Activated T-cell treated with anti-CD3 and anti-CD28 coated beads, Interleukin-2, amount 50 U/mL, for 72 hours (primary cell): ENCODE measurements at regions not wholly inside any gene's neighbourhood (a gene's known extent, or its start where the extent isn't known, plus 50 kb on each side); places are given as distances from the start of the nearest gene placed in this dataset.
"Not testable (repeated sequence)": the region's sequence is repeated elsewhere in the genome, so short reads cannot be mapped to it uniquely, and the experiment has no call there.

Experiments
- ATAC-seq, 2 donors: fragments of 150-1000 bp; cut with Tn5 transposase; replicated peaks in 1 of 2; 2 replicates each; pipeline ENCODE4 v1.10.0; 2021; ENCODE audit warnings: moderate library complexity in 2 of 2, mild to moderate bottlenecking in 1 of 2
- DNase-seq, 2 donors: peaks; one replicate each; pipeline ENCODE4 v3.0.0; 2021 to 2022; ENCODE audit warnings: mixed read lengths in 1 of 2
- H3K27ac Mint-ChIP-seq: one replicate; pipeline ENCODE4 v1.8.0; 2022; ENCODE audit warnings: mild to moderate bottlenecking, moderate library complexity, mixed read lengths
- H3K27me3 Mint-ChIP-seq: one replicate; pipeline ENCODE4 v1.8.0; 2022; ENCODE audit warnings: low read depth, mixed read lengths
- H3K36me3 Mint-ChIP-seq, 2 donors: one replicate each; pipeline ENCODE4 v1.8.0; 2022; ENCODE audit warnings: mixed read lengths in 2 of 2, mild to moderate bottlenecking in 1 of 2; ENCODE audit not compliant: insufficient read depth in 2 of 2
- H3K4me1 Mint-ChIP-seq: one replicate; pipeline ENCODE4 v1.8.0; 2022; ENCODE audit warnings: low read depth, mixed read lengths
- H3K4me3 Mint-ChIP-seq, 2 donors: one replicate each; pipeline ENCODE4 v1.8.0; 2022; ENCODE audit warnings: mild to moderate bottlenecking in 2 of 2, mixed read lengths in 2 of 2, moderate library complexity in 2 of 2
- H3K9me3 Mint-ChIP-seq, 2 donors: one replicate each; pipeline ENCODE4 v1.8.0; 2022; ENCODE audit warnings: mixed read lengths in 2 of 2

GRCh38 chr3:163468531-163469335 lies 1609.6 kb downstream of the SI start:
- Mint-ChIP-seq H3K36me3 (peaks cover 0 to 2% of the 10 kb centered on the region in 2 donors), H3K27ac (no peak overlapping the region), H3K4me3 (no peak overlapping the region), H3K9me3 (peaks cover 8 to 16% of the 10 kb centered on the region in 2 donors), H3K27me3 (no peaks in the 10 kb centered on the region), H3K4me1 (no peaks in the 10 kb centered on the region)
- DNase-seq: no peak
- ATAC-seq: no peak

DNA sequence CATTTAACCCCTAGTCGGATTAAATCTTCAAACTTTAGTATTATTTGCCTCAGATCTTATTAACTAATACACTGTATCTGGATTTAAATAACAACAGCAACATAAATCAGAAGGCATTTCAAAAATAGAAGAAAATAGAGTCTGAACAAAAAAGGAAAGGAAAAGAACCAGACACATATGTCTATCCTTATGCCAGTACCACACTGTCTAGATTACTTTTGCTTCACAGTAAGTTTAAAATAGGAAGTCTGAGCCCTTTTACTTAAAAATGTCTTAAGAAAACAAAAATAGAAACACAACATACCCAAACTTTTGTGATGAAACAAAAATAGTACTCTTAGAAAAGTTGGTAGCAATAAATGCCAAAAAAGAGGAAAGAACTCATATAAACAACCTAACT lies 1615.8 kb downstream of the SI start:
- Mint-ChIP-seq H3K9me3 (peaks cover 4 to 5% of the 10 kb centered on the region in 2 donors), H3K27me3 (no peaks in the 10 kb centered on the region), H3K36me3 (no peaks in the 10 kb centered on the region), H3K4me3 (no peak overlapping the region), H3K4me1 (no peaks in the 10 kb centered on the region), H3K27ac (no peak overlapping the region)
- ATAC-seq: no peak
- DNase-seq: no peak

DNA sequence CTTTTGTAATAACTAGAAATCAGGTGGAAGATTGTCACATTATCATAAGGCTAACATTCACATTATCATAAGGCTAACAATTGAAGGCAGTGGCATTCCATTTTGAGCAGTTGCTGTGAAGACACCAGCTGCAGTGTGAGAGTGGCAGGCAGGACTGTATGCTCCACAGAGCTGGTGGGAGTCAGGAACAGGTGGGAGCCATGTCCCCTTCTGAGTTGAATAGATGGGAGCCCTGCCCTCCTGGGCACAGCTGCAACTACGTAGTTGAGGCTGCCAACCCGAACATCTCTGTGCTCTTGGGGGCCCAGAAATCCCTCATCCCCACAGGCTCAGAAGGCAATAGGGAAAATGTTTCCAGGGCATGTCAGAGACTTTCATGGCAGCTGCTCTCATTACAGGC lies 1627.6 kb downstream of the SI start:
- Mint-ChIP-seq H3K27me3 (no peaks in the 10 kb centered on the region), H3K27ac (no peak overlapping the region)
- no peak for ATAC-seq

GRCh38 chr3:163438760-163439159 lies 1639.5 kb downstream of the SI start:
- Mint-ChIP-seq H3K27ac (no peak overlapping the region), H3K4me1 (no peaks in the 10 kb centered on the region), H3K36me3 (no peaks in the 10 kb centered on the region), H3K27me3 (no peaks in the 10 kb centered on the region), H3K4me3 (no peak overlapping the region), H3K9me3 (peaks cover 3 to 4% of the 10 kb centered on the region in 2 donors)
- no peak for ATAC-seq
- no peak for DNase-seq

More for the DNA sequence above, 1627.6 kb downstream of the SI start:
- DNase-seq: no peak
- H3K4me3 Mint-ChIP-seq: no peak overlapping the region
- no peaks in the 10 kb centered on the region for H3K4me1 Mint-ChIP-seq
- H3K36me3 Mint-ChIP-seq: no peaks in the 10 kb centered on the region
- H3K9me3 Mint-ChIP-seq: peaks cover 1 to 4% of the 10 kb centered on the region in 2 donors

DNA sequence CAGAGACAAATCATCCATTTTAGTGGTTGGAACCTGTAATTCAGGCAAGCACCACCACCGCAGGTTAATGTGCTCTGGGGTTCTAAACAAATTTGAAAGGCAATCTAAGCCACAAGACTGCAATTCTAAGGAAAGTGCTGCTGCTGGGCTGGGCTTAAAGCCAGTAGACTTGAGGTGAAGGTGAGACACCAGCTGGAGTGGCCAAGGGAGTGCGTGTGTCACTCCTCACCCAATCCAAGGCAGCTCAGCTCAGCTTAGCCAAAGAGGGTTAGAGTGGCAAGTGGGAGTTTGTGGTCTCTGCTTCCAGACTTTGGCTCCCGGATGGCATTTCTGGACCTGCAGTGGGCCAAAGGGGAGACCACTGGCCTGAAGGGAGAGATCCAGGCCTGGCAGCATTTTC lies 1655.6 kb downstream of the SI start:
- DNase-seq: no peak
- Mint-ChIP-seq H3K36me3 (peaks cover 0 to 1% of the 10 kb centered on the region in 2 donors), H3K4me3 (no peak overlapping the region), H3K27me3 (no peaks in the 10 kb centered on the region), H3K4me1 (no peaks in the 10 kb centered on the region), H3K27ac (no peak overlapping the region), H3K9me3 (peaks cover 3 to 4% of the 10 kb centered on the region in 2 donors)
- ATAC-seq: no peak

- H3K36me3 Mint-ChIP-seq: no peaks in the 10 kb centered on the region
- no peaks in the 10 kb centered on the region for H3K27me3 Mint-ChIP-seq
- H3K9me3 Mint-ChIP-seq: peaks cover 4 to 7% of the 10 kb centered on the region in 2 donors
- ATAC-seq: no peak
- H3K4me3 Mint-ChIP-seq: no peak overlapping the region
- no peak overlapping the region for H3K27ac Mint-ChIP-seq
- no peaks in the 10 kb centered on the region for H3K4me1 Mint-ChIP-seq
- DNase-seq: no peak
Observed at GRCh38 chr3:163391407-163392181, 1686.7 kb downstream of the SI start.

DNA sequence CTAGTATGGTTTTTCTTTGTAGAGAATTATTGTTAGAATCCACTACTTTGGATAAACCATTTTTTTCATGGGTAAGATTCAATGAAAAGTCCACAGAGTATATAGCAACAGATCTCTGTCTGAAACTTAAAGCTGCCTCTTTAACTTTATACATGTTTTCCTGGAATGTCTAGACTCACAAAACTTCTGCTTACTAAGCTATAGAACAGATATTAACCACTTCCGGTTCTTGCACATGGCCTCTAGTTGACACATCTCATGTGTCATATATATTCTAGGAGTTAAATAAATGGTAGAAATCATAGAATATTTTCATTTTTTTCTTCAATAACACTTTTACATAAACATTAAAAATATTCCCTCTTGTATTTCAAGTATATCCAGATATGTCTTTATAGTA lies 1693.9 kb downstream of the SI start:
- no peak overlapping the region for H3K4me3 Mint-ChIP-seq
- H3K36me3 Mint-ChIP-seq: no peaks in the 10 kb centered on the region
- DNase-seq (no peak), ATAC-seq (no peak)
- H3K27ac Mint-ChIP-seq: no peak overlapping the region
- peaks cover 0 to 2% of the 10 kb centered on the region in 2 donors for H3K9me3 Mint-ChIP-seq
- H3K4me1 Mint-ChIP-seq: no peaks in the 10 kb centered on the region
- H3K27me3 Mint-ChIP-seq: no peaks in the 10 kb centered on the region

- H3K36me3 Mint-ChIP-seq: no peaks in the 10 kb centered on the region
- H3K4me3 Mint-ChIP-seq: no peak overlapping the region
- DNase-seq (no peak), ATAC-seq (no peak)
- H3K9me3 Mint-ChIP-seq: no peaks in the 10 kb centered on the region
- H3K27ac Mint-ChIP-seq: no peak overlapping the region
- H3K4me1 Mint-ChIP-seq: no peaks in the 10 kb centered on the region
- no peaks in the 10 kb centered on the region for H3K27me3 Mint-ChIP-seq
Observed at GRCh38 chr3:163382183-163382582, 1696.1 kb downstream of the SI start.

DNA sequence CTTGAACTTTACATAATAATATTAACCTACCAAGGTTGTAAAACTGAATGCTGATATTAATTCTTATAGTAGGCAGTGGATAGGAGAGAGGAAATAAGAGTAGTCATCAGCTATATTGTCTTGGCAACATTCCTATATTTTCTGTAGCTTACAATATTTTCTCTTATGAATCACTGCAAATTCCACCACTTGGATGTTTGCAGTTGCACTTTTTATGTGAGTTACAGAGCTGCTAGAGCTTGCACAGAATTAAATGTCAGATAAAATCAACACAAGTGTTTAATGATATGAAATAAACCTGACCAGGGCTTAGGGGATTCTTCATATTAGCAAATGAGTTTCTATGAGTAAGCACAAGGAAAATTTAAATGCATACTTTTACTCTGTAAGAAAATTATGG lies 1710.1 kb downstream of the SI start:
- Mint-ChIP-seq H3K4me1 (no peaks in the 10 kb centered on the region), H3K4me3 (no peak overlapping the region), H3K9me3 (peaks cover 2 to 15% of the 10 kb centered on the region in 2 donors), H3K27ac (no peak overlapping the region), H3K27me3 (no peaks in the 10 kb centered on the region), H3K36me3 (peaks cover 0 to 4% of the 10 kb centered on the region in 2 donors)
- no peak for ATAC-seq
- no peak for DNase-seq

DNA sequence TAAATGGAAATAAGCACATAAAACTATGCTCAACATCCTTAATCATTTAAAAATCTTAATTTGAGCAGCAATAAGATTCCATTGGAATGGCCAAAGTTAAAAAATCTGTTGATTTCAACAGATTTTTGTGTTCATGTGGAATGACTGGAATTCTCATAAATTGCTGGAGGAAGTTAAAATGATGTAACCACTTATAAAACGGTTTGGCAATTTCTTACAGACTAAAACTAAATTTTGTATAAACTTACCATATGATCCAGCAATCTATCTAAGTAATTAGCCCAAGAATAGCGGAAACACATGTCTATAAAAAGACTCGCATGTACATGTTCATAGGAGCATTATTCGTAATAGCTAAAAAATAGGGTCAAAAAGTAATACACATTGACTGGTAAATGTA lies 1713.6 kb downstream of the SI start:
- Mint-ChIP-seq H3K9me3 (peaks cover 0 to 10% of the 10 kb centered on the region in 2 donors), H3K27ac (no peak overlapping the region), H3K27me3 (no peaks in the 10 kb centered on the region), H3K4me1 (no peaks in the 10 kb centered on the region), H3K36me3 (peaks cover 0 to 3% of the 10 kb centered on the region in 2 donors), H3K4me3 (no peak overlapping the region)
- ATAC-seq (no peak), DNase-seq (no peak)

GRCh38 chr3:163362151-163362550 lies 1716.1 kb downstream of the SI start:
- DNase-seq: no peak
- Mint-ChIP-seq H3K4me1 (no peaks in the 10 kb centered on the region), H3K4me3 (no peak overlapping the region), H3K36me3 (no peaks in the 10 kb centered on the region), H3K9me3 (peaks cover 2 to 8% of the 10 kb centered on the region in 2 donors), H3K27me3 (no peaks in the 10 kb centered on the region), H3K27ac (no peak overlapping the region)
- no peak for ATAC-seq

DNA sequence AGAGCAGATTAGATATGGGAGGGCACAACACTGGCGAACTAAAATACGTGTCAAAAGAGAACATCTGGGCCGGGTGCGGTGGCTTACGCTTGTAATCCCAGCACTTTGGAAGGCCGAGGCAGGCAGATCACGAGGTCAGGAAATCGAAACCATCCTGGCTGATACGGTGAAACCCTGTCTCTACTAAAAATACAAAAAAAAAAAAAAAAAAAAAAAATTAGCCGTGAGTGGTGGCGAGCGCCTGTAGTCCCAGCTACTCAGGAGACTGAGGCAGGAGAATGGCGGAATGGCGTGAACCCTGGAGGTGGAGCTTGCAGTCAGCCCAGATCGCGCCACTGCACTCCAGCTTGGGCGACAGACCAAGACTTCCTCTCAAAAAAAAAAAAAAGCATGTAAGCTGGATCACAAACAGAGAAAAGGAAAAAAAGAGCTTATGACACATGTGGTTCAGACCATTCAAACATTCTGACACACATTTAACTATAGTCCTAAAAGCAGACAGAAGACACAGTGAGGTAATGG lies 1716.9 kb downstream of the SI start:
- DNase-seq, H3K36me3 Mint-ChIP-seq, H3K27ac Mint-ChIP-seq, H3K9me3 Mint-ChIP-seq, H3K4me3 Mint-ChIP-seq, H3K4me1 Mint-ChIP-seq, ATAC-seq, H3K27me3 Mint-ChIP-seq: not testable (repeated sequence)

GRCh38 chr3:163347944-163348343 lies 1730.4 kb downstream of the SI start:
- ATAC-seq (no peak), DNase-seq (no peak)
- H3K36me3 Mint-ChIP-seq: no peaks in the 10 kb centered on the region
- no peaks in the 10 kb centered on the region for H3K4me1 Mint-ChIP-seq
- H3K27ac Mint-ChIP-seq: no peak overlapping the region
- peaks cover 2 to 6% of the 10 kb centered on the region in 2 donors for H3K9me3 Mint-ChIP-seq
- no peaks in the 10 kb centered on the region for H3K27me3 Mint-ChIP-seq
- H3K4me3 Mint-ChIP-seq: no peak overlapping the region
